Sigmoid colon (tissue), 6 donors: ENCODE measurements at regions not wholly inside any gene's neighbourhood (a gene's known extent, or its start where the extent isn't known, plus 50 kb on each side); places are given as distances from the start of the nearest gene placed in this dataset.

Experiments
- DNase-seq: peaks from one replicate; pipeline ENCODE4 v3.0.0-alpha.2; 2019
- H3K27ac ChIP-seq, 4 donors: fragments of 200-600 bp; sonication (generic); one replicate each; pipeline ENCODE4 v1.5.1; 2016 to 2019; ENCODE audit warnings: mild to moderate bottlenecking in 1 of 4
- H3K27me3 ChIP-seq, 3 donors: fragments of 200-600 bp; sonication (generic); one replicate each; pipeline ENCODE4 v1.5.1; 2019; ENCODE audit warnings: mild to moderate bottlenecking in 1 of 3
- H3K36me3 ChIP-seq, 4 donors: fragments of 200-600 bp; sonication (generic); one replicate each; pipeline ENCODE4 v1.5.1; 2016 to 2019
- H3K4me1 ChIP-seq, 4 donors: fragments of 200-600 bp; sonication (generic); one replicate each; pipeline ENCODE4 v1.5.1; 2017 to 2019
- H3K4me3 ChIP-seq, 4 donors: fragments of 200-600 bp; sonication (generic); one replicate each; pipeline ENCODE4 v1.5.1; 2017 to 2019; ENCODE audit warnings: mild to moderate bottlenecking in 2 of 4, moderate library complexity in 1 of 4
- H3K9me3 ChIP-seq, 4 donors: fragments of 200-600 bp in 3 of 4; sonication (generic) in 3 of 4; one replicate each; pipeline versions ENCODE4 v1.5.1 to v1.6.1; 2013 to 2019
- EP300 ChIP-seq, 4 donors: sonication (generic); formaldehyde crosslinking; IDR thresholded peaks; one replicate each; pipeline ENCODE4 v1.6.1; 2017; ENCODE audit warnings: antibody characterized with exemption in 4 of 4
- POLR2A ChIP-seq, 2 donors: fragments of 450-650 bp; IDR thresholded peaks; one replicate each; pipeline ENCODE4 v1.6.1; 2016; ENCODE audit warnings: antibody characterized with exemption in 2 of 2, mild to moderate bottlenecking in 2 of 2, moderate library complexity in 2 of 2
- POLR2AphosphoS5 ChIP-seq, 4 donors: sonication (generic); formaldehyde crosslinking; IDR thresholded peaks; one replicate each; pipeline ENCODE4 v1.6.1; 2017; ENCODE audit warnings: antibody characterized with exemption in 4 of 4
- WGBS, 2 donors: extraction: QIAGEN DNeasy Blood & Tissue Kit; methylation state at CpG; one replicate each; pipeline ENCODE4 v1.1.7; 2013; 5-methylcytosine and 5-hydroxymethylcytosine counted together
- intact Hi-C: fragments of 100-400 bp; cut with DNase I; formaldehyde crosslinking; loops from one replicate; pipeline ENCODE4 v1.15.1; 2023
- TF ChIP-seq, protein P1 (sequence below), 4 experiments: fragments of 450-650 bp in 3 of 4; fragments of 200-600 bp in 1 of 4; IDR thresholded peaks; one replicate each; pipeline ENCODE4 v1.5.1; 2016 to 2019; ENCODE audit warnings: antibody characterized with exemption in 4 of 4, mild to moderate bottlenecking in 3 of 4, moderate library complexity in 2 of 4
- donor health status: healthy with polysubstance abuse.
- donor health status: healthy.

DNA sequence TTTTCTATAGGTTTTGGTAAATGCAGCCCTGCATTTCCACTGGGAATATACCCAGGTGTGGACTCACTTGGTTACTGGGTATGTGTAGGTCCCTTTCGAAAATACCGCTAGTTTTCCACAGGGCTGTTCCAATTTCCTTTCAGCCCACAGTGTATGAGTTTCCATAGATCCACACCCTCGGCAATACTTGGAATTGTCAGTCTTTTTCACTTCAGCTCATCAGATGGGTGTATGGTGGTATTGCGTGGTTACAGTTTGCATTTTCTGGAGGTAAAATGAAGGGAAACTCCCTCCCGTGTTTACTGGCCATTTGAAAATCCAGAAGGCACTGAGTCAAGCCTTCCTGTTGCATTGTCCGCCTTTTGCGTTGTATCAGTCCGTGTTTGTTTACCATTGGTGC lies 453.6 kb downstream of the CDH26 start:
- H3K4me1 ChIP-seq = no peaks in the 10 kb centered on the region
- H3K36me3 ChIP-seq = no peaks in the 10 kb centered on the region
- H3K4me3 ChIP-seq = no peak overlapping the region
- H3K27me3 ChIP-seq = no peaks in the 10 kb centered on the region
- H3K9me3 ChIP-seq = no peaks in the 10 kb centered on the region
- no peak for TF ChIP-seq EP300 (IDR thresholded peaks at IDR 0.05)
- no peak for TF ChIP-seq POLR2A (IDR thresholded peaks at IDR 0.05)
- TF ChIP-seq POLR2AphosphoS5 (IDR thresholded peaks at IDR 0.05) = no peak
- TF ChIP-seq, protein P1, sequence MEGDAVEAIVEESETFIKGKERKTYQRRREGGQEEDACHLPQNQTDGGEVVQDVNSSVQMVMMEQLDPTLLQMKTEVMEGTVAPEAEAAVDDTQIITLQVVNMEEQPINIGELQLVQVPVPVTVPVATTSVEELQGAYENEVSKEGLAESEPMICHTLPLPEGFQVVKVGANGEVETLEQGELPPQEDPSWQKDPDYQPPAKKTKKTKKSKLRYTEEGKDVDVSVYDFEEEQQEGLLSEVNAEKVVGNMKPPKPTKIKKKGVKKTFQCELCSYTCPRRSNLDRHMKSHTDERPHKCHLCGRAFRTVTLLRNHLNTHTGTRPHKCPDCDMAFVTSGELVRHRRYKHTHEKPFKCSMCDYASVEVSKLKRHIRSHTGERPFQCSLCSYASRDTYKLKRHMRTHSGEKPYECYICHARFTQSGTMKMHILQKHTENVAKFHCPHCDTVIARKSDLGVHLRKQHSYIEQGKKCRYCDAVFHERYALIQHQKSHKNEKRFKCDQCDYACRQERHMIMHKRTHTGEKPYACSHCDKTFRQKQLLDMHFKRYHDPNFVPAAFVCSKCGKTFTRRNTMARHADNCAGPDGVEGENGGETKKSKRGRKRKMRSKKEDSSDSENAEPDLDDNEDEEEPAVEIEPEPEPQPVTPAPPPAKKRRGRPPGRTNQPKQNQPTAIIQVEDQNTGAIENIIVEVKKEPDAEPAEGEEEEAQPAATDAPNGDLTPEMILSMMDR (IDR thresholded peaks at IDR 0.05) = no peak
- DNase-seq = no peak
- 92 to 93% methylated on average over 8 of the region's 8 CpGs for WGBS, 2 donors
- no peak overlapping the region for H3K27ac ChIP-seq
- intact Hi-C loops = no loop called here

DNA sequence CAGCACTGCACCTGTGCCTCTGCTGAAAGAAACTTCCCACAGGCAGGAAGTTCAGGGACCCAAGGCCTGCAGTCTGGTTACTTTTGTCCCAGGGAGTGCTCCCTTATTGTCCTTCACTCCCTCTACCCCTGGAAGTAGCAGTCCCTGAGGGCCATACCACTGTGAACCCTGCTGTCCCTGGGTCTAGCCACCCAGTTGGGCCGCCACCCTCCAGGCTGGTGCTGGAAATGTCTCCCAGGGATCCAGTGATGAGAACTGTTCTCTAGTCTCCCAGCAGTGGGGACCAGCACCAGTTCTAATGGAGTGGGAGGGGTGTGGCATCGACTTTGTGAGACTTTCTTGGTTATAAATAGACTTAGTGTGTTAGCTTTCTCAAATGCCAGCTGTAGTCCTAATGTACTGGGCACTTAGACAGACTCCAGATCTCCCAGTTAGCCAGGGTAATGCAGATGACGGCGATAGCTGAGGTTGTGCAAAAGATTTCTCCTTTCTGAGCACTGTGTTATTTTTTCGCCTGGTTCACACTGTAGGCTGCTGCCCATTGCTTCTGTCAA lies 462.5 kb downstream of the CDH26 start:
- TF ChIP-seq POLR2A (IDR thresholded peaks at IDR 0.05) (no peak), POLR2AphosphoS5 (IDR thresholded peaks at IDR 0.05) (no peak), EP300 (IDR thresholded peaks at IDR 0.05) (no peak)
- TF ChIP-seq, protein P1 (IDR thresholded peaks at IDR 0.05) = no peak
- Histone ChIP-seq H3K4me3 (no peak overlapping the region), H3K4me1 (no peaks in the 10 kb centered on the region), H3K36me3 (no peaks in the 10 kb centered on the region), H3K9me3 (no peaks in the 10 kb centered on the region), H3K27me3 (no peaks in the 10 kb centered on the region), H3K27ac (no peak overlapping the region)
- intact Hi-C loops = no loop called here
- 75% methylated on average over 5 of the region's 5 CpGs for WGBS, 2 donors
- no peak for DNase-seq

DNA sequence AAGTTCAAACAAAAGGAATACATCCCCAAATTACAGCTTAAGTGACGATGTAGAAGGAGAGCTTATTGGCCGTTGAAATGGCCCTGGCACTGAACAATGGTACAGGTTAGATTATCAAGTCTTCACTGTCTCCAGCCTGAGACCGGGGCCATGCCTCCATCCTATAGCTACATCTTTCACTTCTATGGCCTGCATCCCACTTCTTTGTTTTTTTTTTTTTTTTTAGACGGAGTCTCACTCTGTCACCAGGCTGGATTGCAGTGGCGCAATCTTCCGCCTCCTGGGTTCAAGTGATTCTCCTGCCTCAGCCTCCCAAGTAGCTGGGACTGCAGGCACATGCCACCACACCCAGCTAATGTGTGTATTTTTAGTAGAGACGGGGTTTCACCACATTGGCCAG lies 464.6 kb downstream of the CDH26 start:
- intact Hi-C loops = no loop called here
- Histone ChIP-seq H3K27ac (no peak overlapping the region), H3K27me3 (no peaks in the 10 kb centered on the region), H3K36me3 (no peaks in the 10 kb centered on the region), H3K4me3 (no peak overlapping the region), H3K4me1 (no peaks in the 10 kb centered on the region), H3K9me3 (no peaks in the 10 kb centered on the region)
- no peak for DNase-seq
- WGBS, 2 donors = 88 to 93% methylated on average over 7 of the region's 7 CpGs
- TF ChIP-seq, protein P1 (IDR thresholded peaks at IDR 0.05) = no peak

DNA sequence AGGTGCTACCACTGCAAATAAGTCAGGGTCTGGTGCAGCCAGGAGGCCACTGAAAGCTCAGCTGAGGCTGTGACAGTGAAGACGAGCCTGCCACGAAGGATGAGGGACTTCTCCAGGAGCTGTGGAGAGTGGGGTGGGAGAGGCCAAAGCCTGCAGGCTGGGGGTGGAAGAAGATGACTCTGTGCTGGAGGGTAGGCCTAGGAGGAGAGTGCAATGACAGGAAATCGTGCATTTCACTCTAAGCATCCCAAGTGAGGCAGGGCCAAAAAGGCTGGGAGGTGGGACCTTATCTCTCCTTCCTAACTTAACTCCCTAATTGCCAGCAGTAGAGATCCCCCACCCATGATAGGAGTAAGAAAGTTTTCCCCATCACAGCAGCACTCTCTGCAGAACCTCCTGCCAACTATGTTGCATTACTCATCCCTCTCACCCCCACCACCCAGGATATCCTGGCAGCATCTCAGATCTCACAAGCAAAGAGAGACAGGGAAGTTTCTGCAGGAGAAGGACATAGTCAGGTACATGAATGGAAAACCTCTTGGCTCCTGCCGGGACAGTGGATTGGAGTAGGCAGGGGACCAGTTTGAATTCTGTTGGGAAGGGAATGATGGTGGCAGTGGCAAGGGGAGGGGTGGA lies 466.2 kb downstream of the CDH26 start:
- 55 to 63% methylated on average over 4 of the region's 4 CpGs for WGBS, 2 donors
- Histone ChIP-seq H3K27ac (no peak overlapping the region), H3K36me3 (no peaks in the 10 kb centered on the region), H3K4me1 (no peaks in the 10 kb centered on the region), H3K27me3 (no peaks in the 10 kb centered on the region), H3K4me3 (no peak overlapping the region), H3K9me3 (no peaks in the 10 kb centered on the region)
- intact Hi-C loops = no loop called here
- no peak for DNase-seq
- no peak for TF ChIP-seq POLR2A (IDR thresholded peaks at IDR 0.05)
- no peak for TF ChIP-seq POLR2AphosphoS5 (IDR thresholded peaks at IDR 0.05)
- no peak for TF ChIP-seq EP300 (IDR thresholded peaks at IDR 0.05)
- TF ChIP-seq, protein P1 (IDR thresholded peaks at IDR 0.05) = no peak

DNA sequence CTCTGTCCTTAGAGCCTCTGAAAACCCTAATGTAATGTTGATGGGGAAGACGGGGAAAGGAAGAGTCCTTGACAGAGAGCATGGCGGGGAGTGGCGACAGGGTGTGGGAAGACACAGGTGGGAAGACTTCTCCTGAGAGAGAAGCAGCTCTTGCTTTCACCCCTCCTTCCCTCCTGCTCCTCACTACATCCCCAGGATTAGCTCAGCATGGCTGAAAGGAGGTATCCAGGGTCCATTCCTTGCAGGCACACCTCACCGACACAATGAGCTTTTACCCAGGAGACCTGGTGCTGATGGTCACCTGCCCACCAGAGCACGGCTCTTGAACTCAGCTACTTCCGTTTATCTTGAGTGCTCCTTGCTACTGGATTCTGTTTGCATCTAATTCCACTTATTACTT lies 469.3 kb downstream of the CDH26 start:
- Histone ChIP-seq H3K27ac (no peak overlapping the region), H3K27me3 (no peaks in the 10 kb centered on the region), H3K9me3 (no peaks in the 10 kb centered on the region), H3K4me3 (no peak overlapping the region), H3K36me3 (no peaks in the 10 kb centered on the region), H3K4me1 (no peaks in the 10 kb centered on the region)
- intact Hi-C loops = no loop called here
- no peak for TF ChIP-seq POLR2AphosphoS5 (IDR thresholded peaks at IDR 0.05)
- no peak for TF ChIP-seq EP300 (IDR thresholded peaks at IDR 0.05)
- no peak for TF ChIP-seq POLR2A (IDR thresholded peaks at IDR 0.05)
- TF ChIP-seq, protein P1 (IDR thresholded peaks at IDR 0.05) = no peak
- no peak for DNase-seq
- 85 to 90% methylated on average over 6 of the region's 6 CpGs for WGBS, 2 donors
